GM21723 (cell line): ENCODE measurements at regions not wholly inside any gene's neighbourhood (a gene's known extent, or its start where the extent isn't known, plus 50 kb on each side); places are given as distances from the start of the nearest gene placed in this dataset.

Experiments used
- ATAC-seq: cut with Tn5 transposase; IDR thresholded peaks from one replicate; pipeline ENCODE4 v1.9.1; 2021; ENCODE audit warnings: mild to moderate bottlenecking, moderate library complexity; ENCODE audit not compliant: unreplicated experiment

- ATAC-seq = no peak
Observed at GRCh38 chr2:149827585-149828126, 240.1 kb upstream of the MMADHC start.

GRCh38 chr2:149826471-149827125 lies 239.0 kb upstream of the MMADHC start:
- no peak for ATAC-seq

DNA sequence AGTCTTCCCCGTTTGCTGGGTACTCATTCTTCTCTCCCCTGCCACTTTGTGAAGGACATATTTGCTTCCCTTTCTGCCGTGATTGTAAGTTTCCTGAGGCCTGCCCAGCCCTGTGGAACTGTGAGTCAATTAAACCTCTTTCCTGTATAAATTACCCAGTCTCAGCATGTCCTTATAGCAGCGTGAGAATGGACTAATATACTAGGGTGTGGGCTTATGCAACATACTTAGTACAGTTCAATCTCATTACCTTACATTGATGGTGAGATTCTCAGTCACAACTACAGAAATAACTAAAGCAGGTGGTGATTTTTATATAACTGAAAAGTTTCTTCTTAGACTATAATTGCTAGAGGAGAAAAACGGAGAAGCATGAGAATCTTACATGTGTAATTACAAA lies 237.9 kb upstream of the MMADHC start:
- no peak for ATAC-seq

DNA sequence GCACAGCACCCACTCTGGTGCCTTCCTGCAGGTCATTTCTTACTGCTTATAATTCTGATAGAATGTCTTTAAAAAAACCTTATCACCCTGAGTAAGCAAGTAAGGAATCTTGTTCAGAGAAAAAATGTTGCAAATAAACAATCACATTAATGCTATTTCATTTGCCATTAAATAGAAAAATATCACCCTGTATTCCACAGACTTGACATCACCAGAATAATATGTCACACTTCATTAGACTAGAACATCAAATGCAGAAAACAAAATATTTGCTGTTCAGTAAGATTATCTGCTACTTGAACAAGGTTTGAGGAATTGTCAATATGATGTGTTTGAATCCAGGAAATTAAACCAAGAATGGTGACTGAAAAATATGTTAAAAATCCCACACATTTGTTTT lies 236.6 kb upstream of the MMADHC start:
- no peak for ATAC-seq

GRCh38 chr2:149819356-149819957 lies 231.9 kb upstream of the MMADHC start:
- ATAC-seq = no peak

- no peak for ATAC-seq
Observed at GRCh38 chr2:149816756-149817551, 229.4 kb upstream of the MMADHC start.

- ATAC-seq = no peak
Observed at GRCh38 chr2:149815941-149816340, 228.4 kb upstream of the MMADHC start.

DNA sequence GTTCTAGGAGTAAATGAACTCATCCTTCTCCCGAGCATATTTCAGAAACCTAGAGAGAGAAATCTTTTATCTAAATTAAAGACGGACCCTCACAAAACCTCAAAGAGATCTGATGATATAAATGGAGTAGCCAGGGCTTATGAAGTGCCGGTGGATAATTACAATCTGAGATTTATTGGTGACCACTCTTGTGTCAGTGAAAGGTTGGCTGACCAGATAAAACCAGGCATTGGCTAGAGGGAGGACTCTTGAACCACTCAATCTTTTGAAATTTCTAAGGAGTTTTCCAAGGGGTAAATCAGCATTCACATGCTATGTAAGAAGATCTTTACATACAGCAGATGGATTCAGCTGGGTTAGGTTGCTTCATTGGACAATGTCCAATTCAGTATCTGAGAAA lies 227.3 kb upstream of the MMADHC start:
- ATAC-seq = no peak

GRCh38 chr2:149814049-149814448 lies 226.5 kb upstream of the MMADHC start:
- ATAC-seq = no peak

DNA sequence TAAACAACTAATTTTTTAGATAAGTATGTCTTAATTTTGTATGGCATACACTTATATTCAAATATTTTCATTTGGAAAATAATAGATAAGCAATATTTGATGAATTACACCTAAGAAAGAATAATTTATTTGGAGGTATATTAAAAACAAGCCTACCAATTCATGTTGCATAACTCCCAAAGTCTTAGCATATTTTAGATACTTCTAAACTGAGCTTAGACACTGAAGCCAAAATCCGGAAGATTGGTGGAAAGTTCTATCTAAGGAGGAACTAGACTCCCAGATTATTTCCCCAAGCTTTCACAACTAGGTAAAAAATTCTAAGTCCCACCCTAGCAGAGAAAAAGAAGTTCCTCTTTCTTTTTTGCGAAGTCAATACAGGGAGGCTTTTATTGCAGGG lies 221.0 kb upstream of the MMADHC start:
- ATAC-seq = no peak

GRCh38 chr2:149806651-149807050 lies 219.1 kb upstream of the MMADHC start:
- no peak for ATAC-seq

DNA sequence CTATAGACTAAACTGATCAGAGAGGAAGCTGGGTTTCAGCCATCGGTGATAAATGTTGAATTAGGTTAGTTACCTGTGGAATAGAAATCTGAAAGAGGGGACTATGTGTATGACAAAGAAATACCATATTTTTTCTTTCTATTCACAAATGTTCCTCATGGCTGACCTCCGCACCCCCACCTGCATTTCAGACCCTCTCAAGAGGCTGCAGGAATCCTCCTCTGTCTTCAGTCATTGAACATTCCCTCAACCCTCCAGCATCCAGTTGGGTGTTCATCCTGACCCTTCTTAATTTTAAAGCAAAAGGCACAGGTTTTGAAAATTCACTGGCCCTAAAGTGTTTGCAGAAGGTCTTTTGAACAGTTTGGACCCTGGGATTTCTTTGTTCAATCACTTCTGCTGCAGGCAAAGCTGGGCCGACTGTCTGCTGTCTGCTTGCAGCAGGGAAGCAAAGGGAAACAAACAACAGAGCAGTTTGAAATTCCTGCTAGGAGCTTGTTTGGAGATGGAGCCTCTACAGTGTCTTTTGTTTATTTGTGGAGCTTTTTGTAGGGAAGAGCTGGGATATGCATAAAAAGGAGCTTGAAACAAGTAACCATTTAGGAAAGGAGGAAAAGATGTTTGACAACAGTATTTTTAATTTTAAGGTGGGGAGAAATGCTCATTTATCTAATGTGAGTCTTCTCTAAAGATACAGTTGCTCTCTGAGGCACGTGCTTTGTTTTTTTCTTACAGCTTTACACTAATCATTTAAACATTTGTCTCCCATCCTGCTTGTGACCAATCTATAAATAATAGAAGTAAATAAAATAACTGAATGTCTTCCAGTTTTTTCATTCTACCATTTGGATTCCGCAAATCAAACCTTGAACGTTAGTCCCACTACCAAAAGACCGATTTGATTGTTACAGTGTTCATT lies 213.3 kb upstream of the MMADHC start:
- no peak for ATAC-seq

DNA sequence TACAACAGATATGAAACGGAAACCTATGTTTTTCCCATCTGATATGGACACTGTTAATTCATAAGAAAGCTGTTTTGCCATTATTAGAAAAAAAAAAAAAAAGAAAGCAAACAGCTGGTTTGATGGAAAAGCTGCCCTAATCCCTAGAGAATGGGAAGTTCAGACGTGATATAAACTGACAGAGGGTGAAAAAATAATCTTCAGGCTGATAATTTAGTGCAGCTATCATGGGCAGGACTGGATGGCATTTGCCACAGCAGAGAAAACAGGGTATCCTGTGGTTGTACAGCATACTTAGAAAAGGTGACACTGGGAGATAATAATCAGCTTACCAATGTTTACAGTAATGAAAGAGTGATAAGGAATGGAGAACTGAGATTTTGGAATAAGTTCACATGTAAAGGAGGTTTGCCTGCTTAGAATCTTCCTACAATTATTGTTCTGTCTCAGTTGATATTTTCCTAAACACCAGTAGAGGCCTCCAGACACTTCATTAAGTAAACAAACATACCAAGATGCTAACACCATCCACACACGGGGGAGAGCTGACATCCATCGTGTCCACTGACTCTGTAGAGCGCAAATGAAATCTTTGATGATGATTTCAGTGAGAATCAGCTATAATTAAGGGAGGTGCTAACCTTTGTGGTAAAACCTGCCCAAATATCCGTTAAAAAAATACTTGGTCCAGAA lies 211.6 kb upstream of the MMADHC start:
- no peak for ATAC-seq

DNA sequence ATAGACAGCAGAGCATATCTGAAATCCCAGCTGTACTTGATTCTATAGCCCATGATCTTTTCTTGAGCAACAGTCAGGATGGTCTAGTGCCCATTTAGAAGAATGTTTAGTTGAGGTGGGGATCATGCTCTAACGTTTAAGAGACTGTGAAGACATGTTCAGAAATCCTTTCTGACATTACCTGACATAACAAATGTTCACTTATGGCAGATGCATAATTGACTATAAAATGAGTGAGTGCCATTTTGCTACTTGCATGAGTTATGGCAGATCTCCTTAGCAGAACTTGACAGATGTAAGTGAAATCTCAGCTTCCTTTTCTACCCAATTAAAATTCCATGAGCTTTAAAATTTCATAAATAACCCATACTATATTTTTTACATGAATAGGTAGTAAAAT lies 209.5 kb upstream of the MMADHC start:
- ATAC-seq = no peak

DNA sequence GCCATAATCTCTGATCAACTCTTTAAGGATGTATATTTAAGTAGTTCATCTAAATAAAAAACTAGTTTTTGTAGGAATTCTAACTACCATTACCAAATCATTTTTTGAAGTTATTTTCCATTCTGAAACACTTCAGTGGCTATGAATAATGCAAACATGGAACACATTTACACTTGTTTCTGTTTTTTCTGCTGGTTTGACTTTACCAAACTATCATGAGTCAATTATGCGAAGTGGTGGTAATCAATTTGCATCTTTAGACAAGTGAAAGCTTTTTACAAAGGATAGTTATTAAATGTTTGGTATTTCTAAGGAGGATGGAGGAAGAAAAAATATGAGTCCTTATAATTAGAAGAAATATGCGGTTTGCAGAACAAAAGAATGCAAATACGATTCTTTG lies 202.0 kb upstream of the MMADHC start:
- no peak for ATAC-seq

DNA sequence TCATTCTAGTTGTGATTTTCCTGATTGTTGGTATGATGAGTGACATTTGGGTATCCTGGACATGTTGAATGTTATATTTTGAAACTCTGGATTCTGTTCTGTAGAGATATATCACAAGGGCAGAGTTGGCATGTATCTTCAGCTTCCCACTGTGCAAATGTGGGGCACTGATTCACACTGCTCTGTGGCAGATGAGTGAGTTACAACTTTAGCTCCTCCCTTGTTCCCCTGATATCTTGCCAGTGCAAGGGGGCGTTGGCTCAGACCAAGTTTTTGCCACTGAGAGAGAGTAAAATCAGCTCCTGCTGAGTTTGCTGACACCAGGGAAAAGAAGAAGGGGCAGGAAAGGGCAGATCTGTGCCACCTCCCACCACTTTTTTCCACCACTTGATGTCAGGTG lies 199.6 kb upstream of the MMADHC start:
- no peak for ATAC-seq

DNA sequence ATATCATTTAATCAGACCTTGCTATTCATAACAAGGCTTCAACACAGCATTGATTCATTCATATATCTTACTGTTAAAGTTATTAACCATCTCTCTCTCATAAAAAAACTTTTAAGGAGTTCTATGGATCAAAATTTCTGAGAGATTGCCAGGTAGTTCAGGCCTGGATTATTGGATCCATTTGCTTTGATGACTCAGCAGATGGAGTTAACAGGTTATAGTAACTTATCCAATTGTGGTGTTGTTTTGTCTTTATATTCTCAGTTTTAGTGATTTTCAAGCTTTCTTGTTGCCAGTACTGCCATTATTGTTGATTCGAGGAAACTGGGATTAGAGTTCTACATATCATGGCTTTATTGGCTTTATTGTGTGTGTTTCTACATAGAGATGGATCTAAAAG lies 195.7 kb upstream of the MMADHC start:
- ATAC-seq = no peak

DNA sequence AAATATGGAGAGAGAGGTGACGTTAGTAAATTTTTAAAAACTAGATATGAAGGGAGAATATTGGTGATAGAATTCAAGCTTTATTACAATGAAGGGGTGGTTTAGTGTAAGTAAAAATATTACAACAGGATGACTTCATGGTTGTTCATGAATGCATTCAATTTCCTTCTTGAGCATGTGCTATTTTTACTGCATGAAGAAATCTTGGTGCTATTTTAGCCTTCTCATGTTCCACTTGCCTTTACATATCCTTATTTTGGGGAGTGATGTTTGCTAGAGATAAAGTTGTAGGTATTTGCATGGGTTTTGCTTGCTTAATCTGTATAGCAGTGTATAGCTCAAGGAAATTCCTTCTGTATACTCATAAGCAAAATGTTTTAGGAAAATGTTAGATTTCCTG lies 195.0 kb upstream of the MMADHC start:
- no peak for ATAC-seq

DNA sequence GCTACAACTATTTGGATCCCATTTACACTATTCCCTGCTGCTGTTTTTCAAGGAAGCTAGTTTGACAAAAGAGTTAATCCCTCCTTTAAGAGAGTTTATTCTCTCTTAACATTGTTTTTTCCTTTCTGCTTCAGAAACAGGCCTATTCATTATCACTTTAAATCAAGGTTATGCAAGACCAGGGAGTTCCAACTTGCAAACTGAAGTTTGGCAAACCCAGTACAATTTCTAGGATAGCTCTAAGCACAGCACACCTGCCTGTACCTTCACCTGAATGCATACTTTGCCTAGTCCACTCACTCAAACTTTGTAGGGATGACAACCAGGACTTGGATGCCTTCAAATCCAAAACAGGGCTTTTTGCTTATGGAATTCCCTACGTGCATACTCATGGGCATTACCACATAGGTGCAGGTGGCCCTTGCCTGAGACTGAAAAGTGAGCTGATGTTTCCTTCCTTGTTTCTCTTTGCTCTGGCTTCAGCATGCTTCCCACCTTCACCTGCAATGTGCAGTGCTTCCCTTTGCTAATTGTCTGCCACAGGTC lies 193.8 kb upstream of the MMADHC start:
- ATAC-seq = no peak

- ATAC-seq = no peak
Observed at GRCh38 chr2:149773006-149773405, 185.4 kb upstream of the MMADHC start.
